OCI-LY1 (cell line): ENCODE measurements at regions not wholly inside any gene's neighbourhood (a gene's known extent, or its start where the extent isn't known, plus 50 kb on each side); places are given as distances from the start of the nearest gene placed in this dataset.

Source experiments
- EZH2 ChIP-seq: fragments of 200-600 bp; sonication (generic), shearing (Covaris generic); IDR thresholded peaks from 2 replicates; pipeline ENCODE4 v1.8.0; 2017; ENCODE audit warnings: borderline replicate concordance, mixed run types, mild to moderate bottlenecking, antibody characterized with exemption, low read length, moderate library complexity, mixed read lengths
- TF ChIP-seq, protein P1 (sequence below): fragments of 200-600 bp; sonication (generic), shearing (Covaris generic); IDR thresholded peaks from 2 replicates; pipeline ENCODE4 v1.5.1; 2017; ENCODE audit warnings: mild to moderate bottlenecking, antibody characterized with exemption, low read length, moderate library complexity, mixed read lengths

- TF ChIP-seq, protein P1, sequence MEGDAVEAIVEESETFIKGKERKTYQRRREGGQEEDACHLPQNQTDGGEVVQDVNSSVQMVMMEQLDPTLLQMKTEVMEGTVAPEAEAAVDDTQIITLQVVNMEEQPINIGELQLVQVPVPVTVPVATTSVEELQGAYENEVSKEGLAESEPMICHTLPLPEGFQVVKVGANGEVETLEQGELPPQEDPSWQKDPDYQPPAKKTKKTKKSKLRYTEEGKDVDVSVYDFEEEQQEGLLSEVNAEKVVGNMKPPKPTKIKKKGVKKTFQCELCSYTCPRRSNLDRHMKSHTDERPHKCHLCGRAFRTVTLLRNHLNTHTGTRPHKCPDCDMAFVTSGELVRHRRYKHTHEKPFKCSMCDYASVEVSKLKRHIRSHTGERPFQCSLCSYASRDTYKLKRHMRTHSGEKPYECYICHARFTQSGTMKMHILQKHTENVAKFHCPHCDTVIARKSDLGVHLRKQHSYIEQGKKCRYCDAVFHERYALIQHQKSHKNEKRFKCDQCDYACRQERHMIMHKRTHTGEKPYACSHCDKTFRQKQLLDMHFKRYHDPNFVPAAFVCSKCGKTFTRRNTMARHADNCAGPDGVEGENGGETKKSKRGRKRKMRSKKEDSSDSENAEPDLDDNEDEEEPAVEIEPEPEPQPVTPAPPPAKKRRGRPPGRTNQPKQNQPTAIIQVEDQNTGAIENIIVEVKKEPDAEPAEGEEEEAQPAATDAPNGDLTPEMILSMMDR, result no peak
- TF ChIP-seq EZH2, result no peak
Measured at GRCh38 chr14:97543816-97544215, 746.6 kb downstream of the VRK1 start.
